DMS53 treated with DMSO at 0.1 percent for 48 hours (cell line): ENCODE measurements at regions not wholly inside any gene's neighbourhood (a gene's known extent, or its start where the extent isn't known, plus 50 kb on each side); places are given as distances from the start of the nearest gene placed in this dataset.

Source experiments
- DNase-seq: peaks from one replicate; lab custom pipeline; 2025; ENCODE audit not compliant: unreplicated experiment; lab: John Stamatoyannopoulos, UW

GRCh38 chr13:79090552-79091124, 315.4 kb downstream of the RBM26 start:
- no peak for DNase-seq

DNA sequence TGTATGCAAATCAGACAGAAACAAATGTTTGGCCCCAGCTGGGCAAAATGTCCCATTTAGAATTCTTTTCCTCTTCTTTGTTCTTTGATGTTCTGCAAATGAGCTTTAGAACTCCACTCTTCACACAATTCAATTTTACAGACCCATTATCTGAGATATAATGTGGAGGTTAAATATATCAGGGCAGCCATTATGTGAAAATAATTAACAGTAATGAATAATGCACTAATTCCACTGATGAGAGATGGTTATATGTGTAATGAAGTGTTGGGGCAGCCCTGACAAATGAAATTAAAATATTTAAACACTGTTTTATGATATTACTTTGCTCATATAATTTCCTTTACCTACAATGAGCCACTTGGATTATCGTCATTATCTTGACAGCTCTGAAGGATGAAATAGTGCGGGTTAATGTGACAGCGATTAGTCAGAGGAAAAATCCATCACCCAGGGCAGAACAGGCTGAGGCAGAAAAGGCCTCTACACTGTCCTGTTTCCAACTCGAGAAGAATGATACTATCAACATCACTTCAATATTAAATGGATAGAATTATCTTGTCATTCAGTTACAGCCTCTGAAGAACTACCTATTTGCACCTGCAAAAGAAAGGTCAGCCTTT, 321.1 kb downstream of the RBM26 start:
- DNase-seq: no peak

DNA sequence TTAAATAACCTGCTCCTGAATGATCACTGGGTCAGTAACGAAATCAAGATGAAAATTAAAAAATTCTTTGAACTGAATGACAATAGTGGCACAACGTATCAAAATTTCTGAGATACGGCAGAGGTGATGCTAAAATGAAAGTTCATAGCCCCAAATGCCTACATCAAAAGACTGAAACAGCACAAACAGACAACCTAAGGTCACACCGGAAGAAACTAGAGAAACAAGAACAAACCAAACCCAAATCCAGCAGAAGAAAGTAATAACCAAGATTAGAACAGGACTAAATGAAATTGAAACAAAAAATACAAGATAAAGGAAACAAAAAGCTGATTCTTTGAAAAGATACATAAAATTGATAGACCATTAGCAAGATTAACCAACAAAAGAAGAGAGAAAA, 324.1 kb downstream of the RBM26 start:
- DNase-seq: no peak

- DNase-seq: no peak
Measured at GRCh38 chr13:79079351-79079839, 326.7 kb downstream of the RBM26 start.

DNA sequence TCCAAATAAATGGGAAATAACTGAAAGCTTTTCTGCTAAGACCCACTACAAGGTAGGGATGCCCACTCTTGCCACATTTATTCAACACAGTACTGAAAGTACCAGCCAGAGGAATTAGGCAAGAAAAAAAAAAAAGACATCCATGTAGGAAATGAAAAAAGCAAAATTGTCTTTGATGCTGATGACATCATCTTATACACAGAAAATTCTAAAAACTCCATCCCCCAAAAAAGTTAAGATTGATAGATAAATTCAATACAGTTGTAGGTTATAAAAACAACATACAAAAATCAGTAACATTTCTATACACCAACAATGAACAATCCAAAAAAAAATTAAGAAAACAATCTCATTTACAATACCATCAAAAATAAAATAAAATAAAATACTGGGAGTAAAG, 330.4 kb downstream of the RBM26 start:
- DNase-seq: no peak

DNA sequence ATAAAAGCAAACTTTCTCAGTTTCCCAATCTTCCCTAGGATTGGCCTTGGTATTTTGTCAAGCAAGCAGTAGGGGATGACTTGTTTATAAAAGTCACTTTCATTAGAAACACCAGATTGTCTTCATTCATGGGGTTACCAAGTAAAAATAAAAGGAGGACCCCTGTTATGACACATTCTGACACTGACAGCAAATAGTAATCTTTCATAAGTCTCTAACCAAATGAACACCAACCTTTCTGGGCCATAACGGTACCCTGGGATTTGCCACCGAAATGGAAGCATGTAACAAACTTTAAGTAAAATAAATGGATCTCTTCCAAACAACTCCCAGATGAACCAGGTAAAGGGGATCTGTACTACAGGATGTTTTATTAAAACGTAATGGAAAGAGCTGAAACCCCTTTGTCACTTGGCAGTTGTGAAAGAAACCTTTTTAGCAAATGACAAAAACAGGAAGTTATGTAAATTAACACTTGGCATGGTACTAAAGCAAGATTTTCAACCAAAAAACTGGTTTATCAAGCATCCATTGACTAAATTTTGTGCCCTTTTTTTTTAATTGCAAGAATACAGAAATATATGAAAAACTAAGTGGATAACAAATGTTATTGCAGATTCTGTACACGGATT, 335.6 kb downstream of the RBM26 start:
- DNase-seq: no peak

- no peak for DNase-seq
Measured at GRCh38 chr13:79062291-79062690, 343.8 kb downstream of the RBM26 start.

DNA sequence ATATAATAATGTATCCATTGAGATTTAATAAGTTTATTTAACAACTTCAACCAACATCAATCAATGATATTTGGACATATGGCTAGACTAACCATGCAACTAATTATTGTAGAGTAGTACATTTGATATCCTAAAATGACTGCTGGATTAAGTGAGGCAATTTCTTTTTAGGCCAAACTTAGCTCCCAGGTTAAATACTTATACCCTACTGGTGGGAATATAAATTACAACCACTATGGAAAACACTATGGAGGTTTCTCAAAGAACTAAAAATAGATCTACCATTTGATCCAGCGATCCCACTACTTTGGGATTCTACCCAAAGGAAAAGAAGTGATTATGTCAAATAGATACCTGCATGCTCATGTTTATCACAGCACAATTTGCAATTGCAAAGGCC, 345.8 kb downstream of the RBM26 start:
- DNase-seq: no peak

GRCh38 chr13:79056706-79057105, 349.3 kb downstream of the RBM26 start:
- no peak for DNase-seq

- DNase-seq: no peak
Measured at GRCh38 chr13:79051472-79051871, 354.6 kb downstream of the RBM26 start.

- DNase-seq: no peak
Measured at GRCh38 chr13:79044415-79044814, 361.6 kb downstream of the RBM26 start.

DNA sequence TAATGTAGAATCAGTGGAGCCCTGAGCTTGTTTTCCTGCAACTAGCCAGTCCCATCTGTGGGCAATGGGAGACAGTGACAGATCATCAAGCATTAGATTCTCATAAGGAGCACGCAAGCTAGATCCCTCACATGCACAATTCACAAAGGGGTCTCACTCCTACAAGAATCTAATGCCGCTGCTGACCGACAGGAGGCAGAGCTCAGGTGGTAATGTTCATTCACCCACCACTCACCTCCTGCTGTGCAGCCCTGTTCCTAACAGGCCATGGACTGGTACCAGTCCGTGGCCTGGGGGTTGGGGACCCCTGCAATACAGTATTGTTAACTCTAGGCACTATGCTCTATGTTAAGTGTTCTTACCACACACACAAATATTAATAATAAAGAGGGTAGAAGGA, 362.8 kb downstream of the RBM26 start:
- DNase-seq: no peak

- no peak for DNase-seq
Measured at GRCh38 chr13:79037197-79037596, 368.9 kb downstream of the RBM26 start.

- no peak for DNase-seq
Measured at GRCh38 chr13:79034341-79034740, 371.7 kb downstream of the RBM26 start.

DNA sequence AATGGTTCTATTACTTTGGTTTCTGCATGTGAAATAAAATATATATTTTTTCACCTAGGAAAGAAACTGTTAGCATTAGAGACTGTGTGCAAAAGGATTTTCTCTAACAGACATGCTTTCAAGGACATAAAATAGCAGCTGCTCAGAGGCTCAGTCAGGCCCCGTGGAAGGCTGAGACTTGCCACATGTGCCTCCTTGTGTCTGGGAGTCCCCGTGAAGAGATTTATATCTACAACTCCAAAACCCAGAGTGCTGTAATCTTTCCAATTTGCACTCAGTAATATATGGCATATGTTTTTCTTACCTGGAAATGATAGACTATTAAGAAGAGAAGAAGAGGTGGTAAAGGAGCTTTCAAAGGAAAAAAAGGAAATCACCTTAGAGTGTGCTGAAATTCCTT, 371.6 kb upstream of the OBI1 start:
- DNase-seq: no peak

- DNase-seq: no peak
Measured at GRCh38 chr13:79018166-79018565, 359.2 kb upstream of the OBI1 start.

DNA sequence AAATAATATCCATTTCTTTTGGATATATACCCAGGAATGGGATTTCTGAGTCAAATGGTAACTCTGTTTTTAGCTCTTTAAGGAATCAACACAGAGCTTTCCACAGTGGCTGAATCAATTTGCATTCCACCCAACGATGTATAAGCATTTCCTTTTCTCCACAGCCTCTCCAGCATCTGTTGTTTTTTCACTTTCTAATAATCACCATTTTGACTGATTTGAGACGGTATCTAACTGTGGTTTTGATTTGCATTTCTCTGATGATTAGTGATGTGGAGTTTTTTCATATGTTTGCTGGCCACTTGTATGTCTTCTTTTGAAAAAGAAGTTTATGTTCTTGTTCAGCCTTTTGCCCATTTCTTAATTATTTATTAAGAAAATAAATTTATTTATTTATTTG, 352.2 kb upstream of the OBI1 start:
- no peak for DNase-seq

- no peak for DNase-seq
Measured at GRCh38 chr13:79003989-79004898, 345.3 kb upstream of the OBI1 start.

- DNase-seq: no peak
Measured at GRCh38 chr13:78999494-78999893, 340.5 kb upstream of the OBI1 start.

GRCh38 chr13:78998630-78999315, 339.8 kb upstream of the OBI1 start:
- DNase-seq: no peak
